CD4-positive, alpha-beta T cell treated with Interleukin-15 for 4 hours (primary cell): ENCODE measurements at regions not wholly inside any gene's neighbourhood (a gene's known extent, or its start where the extent isn't known, plus 50 kb on each side); places are given as distances from the start of the nearest gene placed in this dataset.
"Not testable (repeated sequence)": the region's sequence is repeated elsewhere in the genome, so short reads cannot be mapped to it uniquely, and the experiment has no call there.

Experiments
- DNase-seq: peaks from one replicate; pipeline ENCODE4 v3.0.0-alpha.2; 2020; ENCODE audit warnings: low spot score

- DNase-seq = no peak
Measured at GRCh38 chr16:16938009-16938408, 532.8 kb downstream of the XYLT1 start.

GRCh38 chr16:16938980-16939379, 531.8 kb downstream of the XYLT1 start:
- DNase-seq = no peak

DNA sequence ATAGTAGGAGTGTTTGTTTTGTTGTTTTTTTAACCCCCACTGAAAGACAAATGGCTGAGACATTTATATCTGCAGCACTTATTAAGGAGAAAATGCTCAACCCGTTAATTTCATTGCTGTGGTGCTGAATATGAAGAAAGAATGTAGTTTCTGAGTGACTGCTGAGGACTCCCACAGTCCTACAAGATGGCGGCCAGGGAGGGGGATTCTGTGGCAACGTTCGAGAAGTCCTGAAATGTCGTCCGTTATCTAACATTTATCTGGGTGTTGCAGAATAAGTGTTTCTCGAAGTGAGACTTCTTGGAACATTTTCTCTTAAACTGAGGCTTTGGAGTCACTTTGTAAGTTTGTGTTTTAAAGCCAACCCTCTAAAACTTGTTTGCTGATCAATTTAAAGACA, 530.4 kb downstream of the XYLT1 start:
- no peak for DNase-seq

- DNase-seq = not testable (repeated sequence)
Measured at GRCh38 chr16:16942849-16943248, 527.9 kb downstream of the XYLT1 start.

- no peak for DNase-seq
Measured at GRCh38 chr16:16945207-16945606, 525.6 kb downstream of the XYLT1 start.

DNA sequence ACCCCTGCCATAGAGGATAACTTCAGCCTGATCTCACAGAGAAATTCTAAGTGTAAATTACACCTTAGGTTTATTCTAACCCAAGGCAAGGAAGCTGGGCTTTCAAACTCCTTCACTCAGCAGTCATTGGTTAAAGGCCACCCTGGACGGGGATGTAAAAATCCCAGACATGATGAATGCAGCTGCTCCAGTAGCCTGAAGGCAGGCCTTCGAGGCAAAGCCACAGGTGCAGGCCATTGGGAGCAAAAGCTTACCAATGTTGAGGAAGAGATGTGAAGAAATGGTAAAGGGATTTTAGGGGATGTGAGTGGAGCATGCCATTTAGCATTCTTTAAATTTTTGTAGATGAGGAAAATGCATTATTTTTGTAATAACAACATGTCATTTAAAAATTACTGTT, 514.4 kb downstream of the XYLT1 start:
- no peak for DNase-seq

GRCh38 chr16:16960785-16961184, 510.0 kb downstream of the XYLT1 start:
- no peak for DNase-seq

- no peak for DNase-seq
Measured at GRCh38 chr16:16966439-16966838, 504.3 kb downstream of the XYLT1 start.

GRCh38 chr16:16971042-16971441, 499.7 kb downstream of the XYLT1 start:
- DNase-seq = no peak

DNA sequence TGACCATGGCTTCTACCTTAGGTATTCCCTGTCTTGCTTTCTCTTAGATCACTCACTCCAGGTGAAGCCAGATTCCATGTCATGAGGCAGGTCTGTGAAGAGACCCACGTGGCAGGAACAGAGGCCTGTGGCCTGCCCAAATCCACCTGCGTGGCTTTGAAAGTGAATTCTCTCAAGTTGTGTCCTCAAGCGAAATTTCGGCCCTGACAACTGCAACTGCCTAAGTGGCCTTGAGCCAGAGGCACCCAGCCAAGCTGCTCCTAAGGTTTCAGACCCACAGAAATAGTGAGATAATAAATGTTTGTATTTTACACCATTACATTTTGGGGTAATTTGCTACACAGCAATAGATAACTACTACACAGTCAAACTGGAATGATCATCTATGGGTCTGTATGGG, 497.9 kb downstream of the XYLT1 start:
- DNase-seq = no peak

DNA sequence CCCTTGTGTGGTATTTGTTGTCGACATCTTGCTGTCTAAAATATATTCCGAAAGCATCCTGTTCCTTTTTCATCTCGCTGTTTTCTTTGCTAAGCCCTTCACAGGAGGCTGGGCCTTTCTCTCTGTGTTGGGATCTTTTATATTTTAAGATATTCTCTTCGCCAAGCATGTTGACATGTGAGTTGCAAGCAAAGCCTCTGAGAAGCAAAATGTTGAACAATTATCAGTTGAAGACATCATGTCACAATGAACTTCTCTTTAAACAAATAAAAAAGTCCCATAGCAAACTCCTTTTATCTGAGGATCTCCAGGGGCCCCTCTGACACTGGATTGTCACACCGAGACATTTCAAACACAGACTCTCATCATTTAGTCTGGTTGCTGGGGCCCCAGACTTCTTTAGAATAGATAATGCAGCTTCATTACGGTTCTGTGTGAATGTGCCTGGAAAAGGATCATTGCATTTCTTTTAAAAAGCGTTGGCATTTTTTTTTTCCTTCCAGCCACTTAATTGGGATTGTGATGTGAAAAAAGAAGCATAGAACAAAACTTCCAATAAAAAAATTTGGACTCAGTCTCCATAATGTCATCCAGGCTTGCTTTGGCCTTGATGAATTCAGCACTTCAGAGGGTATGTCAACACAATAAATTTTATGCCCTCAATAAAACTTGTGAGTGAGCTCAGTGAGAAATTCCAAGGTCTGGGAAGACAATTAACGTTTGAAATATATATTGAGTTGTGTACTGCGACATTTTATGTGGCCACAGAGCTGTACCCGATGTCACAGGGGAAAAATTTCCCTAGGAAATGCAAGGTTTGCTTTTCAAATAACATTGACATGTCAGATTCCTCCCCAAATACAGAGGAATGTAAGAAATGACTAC, 496.8 kb downstream of the XYLT1 start:
- DNase-seq = no peak

DNA sequence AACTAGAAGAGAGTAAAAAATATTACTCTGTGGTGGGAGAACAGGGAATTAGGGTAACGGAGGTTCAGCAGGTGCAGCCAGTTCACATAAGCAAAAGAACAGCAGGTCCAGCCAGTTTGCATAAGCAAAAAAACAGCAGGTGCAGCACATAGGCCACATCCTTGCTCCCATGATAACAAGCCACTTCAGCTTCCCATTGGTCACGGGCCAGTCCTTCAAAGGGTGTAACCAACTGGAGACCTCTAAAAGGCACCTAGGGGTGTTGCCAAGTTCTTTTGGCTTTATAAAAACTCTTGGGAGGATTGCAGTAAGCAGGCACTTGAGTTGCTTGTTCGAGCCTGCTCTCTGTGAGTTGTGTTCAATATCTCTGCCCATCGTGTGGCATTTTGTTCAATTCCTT, 488.1 kb downstream of the XYLT1 start:
- DNase-seq = no peak

- DNase-seq = no peak
Measured at GRCh38 chr16:16983582-16983981, 487.2 kb downstream of the XYLT1 start.

GRCh38 chr16:16984091-16984490, 486.7 kb downstream of the XYLT1 start:
- DNase-seq = not testable (repeated sequence)

DNA sequence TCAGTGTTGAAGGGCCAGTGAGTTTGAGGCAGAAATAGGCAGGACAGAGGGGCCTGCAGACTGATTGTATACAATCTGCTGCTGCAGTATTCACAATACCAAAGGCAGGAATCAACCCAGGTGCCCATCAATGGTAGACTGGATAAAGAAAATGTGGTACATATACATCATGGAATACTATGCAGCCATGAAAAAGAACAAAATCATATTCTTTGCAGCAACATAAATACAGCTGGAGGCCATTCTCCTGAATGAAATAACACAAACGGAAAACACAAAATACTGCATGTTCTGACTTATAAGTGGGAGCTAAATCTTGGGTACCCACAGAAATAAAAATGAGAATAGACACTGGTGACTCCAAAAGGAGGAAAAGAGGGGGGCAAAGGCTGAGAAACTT, 485.1 kb downstream of the XYLT1 start:
- no peak for DNase-seq

GRCh38 chr16:16988963-16989362, 481.8 kb downstream of the XYLT1 start:
- no peak for DNase-seq

DNA sequence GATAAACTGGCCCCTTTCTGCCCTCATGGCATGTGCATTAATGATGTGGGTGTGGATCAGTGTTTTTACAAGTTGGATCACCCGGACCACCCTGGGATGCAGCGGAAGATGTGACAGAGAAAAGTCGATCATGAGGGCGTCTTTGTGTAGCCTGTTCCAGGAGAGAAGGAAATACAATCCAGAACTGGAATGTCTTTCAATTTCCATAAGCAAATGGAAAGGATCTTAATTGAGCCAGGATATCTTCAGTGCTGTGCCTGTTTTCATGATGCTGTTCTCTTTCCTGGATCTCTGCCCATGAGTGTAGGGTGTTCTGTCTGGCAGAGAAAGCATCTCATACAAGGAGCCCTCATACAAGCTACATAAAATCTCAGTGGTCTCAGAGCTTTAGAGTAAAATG, 481.4 kb downstream of the XYLT1 start:
- no peak for DNase-seq

DNA sequence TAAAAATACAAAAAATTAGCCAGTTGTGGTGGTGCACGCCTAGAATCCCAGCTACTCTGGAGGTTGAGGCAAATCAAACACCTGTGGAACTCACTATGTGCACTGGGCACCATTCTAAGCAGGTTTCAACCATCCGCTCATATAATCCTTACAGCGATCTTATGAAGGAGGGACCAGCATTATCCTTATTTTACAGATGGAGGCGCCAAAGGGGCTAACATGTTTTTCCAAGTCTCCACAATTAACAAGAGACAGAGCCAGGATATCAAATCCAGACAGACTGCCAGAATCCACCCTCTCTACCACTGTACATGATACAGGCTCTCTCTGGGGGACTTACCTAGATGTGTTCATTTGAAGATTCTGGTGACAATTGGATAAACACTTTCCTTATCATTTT, 479.0 kb downstream of the XYLT1 start:
- no peak for DNase-seq

DNA sequence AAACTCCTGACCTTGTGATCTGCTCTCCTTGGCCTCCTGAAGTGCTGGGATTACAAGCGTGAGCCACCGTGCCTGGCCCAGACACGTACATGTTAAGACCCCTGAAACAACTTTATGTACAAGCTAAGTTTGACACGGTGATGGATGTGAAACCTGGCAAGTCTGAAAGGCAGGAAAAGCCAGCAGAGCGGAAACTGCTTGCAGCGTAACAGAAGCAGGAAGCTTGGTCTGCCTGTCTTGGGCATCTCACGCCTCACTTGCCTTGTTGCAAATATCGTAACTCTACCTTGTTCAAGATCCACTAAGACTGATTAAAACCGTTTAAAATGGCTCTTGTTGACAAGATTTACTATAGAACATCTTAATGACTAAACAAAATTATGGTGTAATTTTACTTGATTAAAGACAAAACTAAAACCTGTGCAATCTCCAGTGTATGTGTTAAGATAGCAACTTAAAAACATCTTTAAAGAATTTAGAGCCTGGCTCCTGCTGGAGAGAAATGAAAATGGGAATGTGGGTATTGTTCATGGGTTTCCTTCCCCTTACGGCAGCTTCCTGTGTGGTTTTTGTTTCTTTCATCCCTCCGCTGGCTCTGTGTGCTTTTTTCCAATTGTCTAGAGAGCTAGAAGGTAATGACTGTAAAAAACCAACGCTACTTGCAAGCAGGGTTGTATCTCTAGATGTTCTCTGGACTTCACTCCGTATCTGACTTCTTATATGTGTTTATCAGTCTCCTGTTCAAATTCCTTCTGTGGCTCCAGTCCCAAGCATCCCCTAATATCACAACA, 477.6 kb downstream of the XYLT1 start:
- peak; percentile 4 for DNase-seq

DNA sequence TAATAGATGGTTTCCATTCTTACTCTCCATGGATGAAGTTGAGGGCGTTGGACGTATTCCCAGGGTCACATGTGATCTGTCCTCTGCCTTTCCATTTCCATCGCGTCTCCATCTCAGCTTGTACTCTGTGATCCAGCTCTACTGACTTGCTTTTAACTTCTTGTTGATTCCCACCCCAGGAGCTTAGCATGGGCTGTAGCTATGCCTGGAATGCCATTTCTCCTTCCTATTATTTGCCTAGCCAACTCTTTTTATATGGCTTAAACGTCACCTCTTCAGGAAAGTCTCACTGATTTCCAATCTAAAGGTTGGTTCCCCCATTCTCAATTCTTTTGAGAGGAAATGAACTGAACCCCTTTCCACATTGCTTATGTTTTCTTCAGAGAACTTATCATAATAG, 475.9 kb downstream of the XYLT1 start:
- no peak for DNase-seq

- no peak for DNase-seq
Measured at GRCh38 chr16:16996827-16997226, 473.9 kb downstream of the XYLT1 start.

- DNase-seq = no peak
Measured at GRCh38 chr16:16997349-16997748, 473.4 kb downstream of the XYLT1 start.

GRCh38 chr16:17001471-17001870, 469.3 kb downstream of the XYLT1 start:
- no peak for DNase-seq
